ENCODE measurements at regions not wholly inside any gene's neighbourhood (a gene's known extent, or its start where the extent isn't known, plus 50 kb on each side); places are given as distances from the start of the nearest gene placed in this dataset.

DNA sequence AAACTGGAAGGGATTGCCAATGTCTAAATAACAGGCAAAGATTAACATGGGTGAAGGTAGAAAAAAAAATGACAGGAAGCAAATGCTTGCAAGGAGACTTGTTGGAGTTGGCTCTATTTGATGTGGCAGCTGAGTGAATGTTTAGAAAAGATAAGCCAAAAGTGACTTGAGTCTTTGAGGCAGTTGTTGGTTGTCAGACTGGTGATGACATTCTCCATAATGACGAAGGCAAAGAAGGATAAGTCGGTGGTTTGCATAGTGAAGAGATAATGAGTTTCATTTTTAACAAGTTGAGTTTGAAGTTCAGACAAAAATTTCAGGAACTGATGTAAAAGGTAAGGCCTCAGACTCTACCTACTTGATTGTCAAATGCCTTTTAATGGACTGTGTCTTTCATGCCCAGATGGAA is 704.1 kb upstream of the SGO1 start:
- H3F3A ChIP-seq (ENCODE audit: low read depth), result no peaks in the 10 kb centered on the region
- no peak overlapping the region for H3K9ac ChIP-seq
- no peaks in the 10 kb centered on the region for H3K9me3 ChIP-seq (ENCODE audit: low read depth)
- H3K4me3 Mint-ChIP-seq, result no peak overlapping the region
- H3K27me3 ChIP-seq, result no peaks in the 10 kb centered on the region
- H3K27ac Mint-ChIP-seq, result no peak overlapping the region
- H3K79me2 ChIP-seq (ENCODE audit: low read depth), result no peaks in the 10 kb centered on the region
- H3K4me1 ChIP-seq, result no peaks in the 10 kb centered on the region
- H3K9me3 Mint-ChIP-seq, result no peaks in the 10 kb centered on the region
- no peak overlapping the region for H3K4me3 ChIP-seq
- no peaks in the 10 kb centered on the region for H4K20me1 ChIP-seq (ENCODE audit: low read depth)
- H3K4me1 Mint-ChIP-seq, result no peaks in the 10 kb centered on the region
- H3K36me3 Mint-ChIP-seq, result no peaks in the 10 kb centered on the region
- H3K4me2 ChIP-seq, result no peak overlapping the region
- no peak overlapping the region for H3K27ac ChIP-seq
- no peak overlapping the region for H2AFZ ChIP-seq (replicated peaks)
- no peaks in the 10 kb centered on the region for H3K36me3 ChIP-seq
- H3K27me3 Mint-ChIP-seq (ENCODE audit: insufficient read depth, low read depth), result peaks cover 2% of the 10 kb centered on the region
- TF ChIP-seq, protein P1, sequence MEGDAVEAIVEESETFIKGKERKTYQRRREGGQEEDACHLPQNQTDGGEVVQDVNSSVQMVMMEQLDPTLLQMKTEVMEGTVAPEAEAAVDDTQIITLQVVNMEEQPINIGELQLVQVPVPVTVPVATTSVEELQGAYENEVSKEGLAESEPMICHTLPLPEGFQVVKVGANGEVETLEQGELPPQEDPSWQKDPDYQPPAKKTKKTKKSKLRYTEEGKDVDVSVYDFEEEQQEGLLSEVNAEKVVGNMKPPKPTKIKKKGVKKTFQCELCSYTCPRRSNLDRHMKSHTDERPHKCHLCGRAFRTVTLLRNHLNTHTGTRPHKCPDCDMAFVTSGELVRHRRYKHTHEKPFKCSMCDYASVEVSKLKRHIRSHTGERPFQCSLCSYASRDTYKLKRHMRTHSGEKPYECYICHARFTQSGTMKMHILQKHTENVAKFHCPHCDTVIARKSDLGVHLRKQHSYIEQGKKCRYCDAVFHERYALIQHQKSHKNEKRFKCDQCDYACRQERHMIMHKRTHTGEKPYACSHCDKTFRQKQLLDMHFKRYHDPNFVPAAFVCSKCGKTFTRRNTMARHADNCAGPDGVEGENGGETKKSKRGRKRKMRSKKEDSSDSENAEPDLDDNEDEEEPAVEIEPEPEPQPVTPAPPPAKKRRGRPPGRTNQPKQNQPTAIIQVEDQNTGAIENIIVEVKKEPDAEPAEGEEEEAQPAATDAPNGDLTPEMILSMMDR (IDR thresholded peaks at IDR 0.05), result no peak
- TF ChIP-seq EZH2 (IDR thresholded peaks at IDR 0.05), result no peak
- TF ChIP-seq EZH2phosphoT487 (IDR thresholded peaks at IDR 0.05), result no peak
- no peak for DNase-seq (ENCODE audit: low spot score)

GRCh38 chr3:20878691-20879090 is 692.7 kb upstream of the SGO1 start:
- H3K27ac Mint-ChIP-seq, result no peak overlapping the region
- Histone ChIP-seq H3K4me2 (peak overlapping the region; percentile 23), H3K36me3 (no peaks in the 10 kb centered on the region), H3K4me3 (no peak overlapping the region), H3F3A (ENCODE audit: low read depth) (peaks cover 8% of the 10 kb centered on the region), H3K4me1 (peaks cover 8% of the 10 kb centered on the region), H3K79me2 (ENCODE audit: low read depth) (no peaks in the 10 kb centered on the region), H4K20me1 (ENCODE audit: low read depth) (no peaks in the 10 kb centered on the region), H3K9me3 (ENCODE audit: low read depth) (no peaks in the 10 kb centered on the region), H2AFZ (replicated peaks) (no peak overlapping the region), H3K27ac (peak overlapping the region; percentile 36), H3K27me3 (no peaks in the 10 kb centered on the region), H3K9ac (no peak overlapping the region)
- H3K27me3 Mint-ChIP-seq (ENCODE audit: insufficient read depth, low read depth), result no peaks in the 10 kb centered on the region
- peaks cover 5% of the 10 kb centered on the region for H3K4me1 Mint-ChIP-seq
- no peak overlapping the region for H3K4me3 Mint-ChIP-seq
- H3K9me3 Mint-ChIP-seq, result peaks cover 4% of the 10 kb centered on the region
- DNase-seq (ENCODE audit: low spot score), result no peak
- no peak for TF ChIP-seq EZH2phosphoT487 (IDR thresholded peaks at IDR 0.05)
- TF ChIP-seq, protein P1 (IDR thresholded peaks at IDR 0.05), result no peak
- no peak for TF ChIP-seq EZH2 (IDR thresholded peaks at IDR 0.05)
- no peaks in the 10 kb centered on the region for H3K36me3 Mint-ChIP-seq

- H3K79me2 ChIP-seq (ENCODE audit: low read depth), result no peaks in the 10 kb centered on the region
Measured at GRCh38 chr3:20873235-20873634, 687.2 kb upstream of the SGO1 start.

More at GRCh38 chr3:20873235-20873634, 687.2 kb upstream of the SGO1 start:
- Histone ChIP-seq H3K9me3 (ENCODE audit: low read depth) (no peaks in the 10 kb centered on the region), H4K20me1 (ENCODE audit: low read depth) (no peaks in the 10 kb centered on the region), H3K4me1 (no peaks in the 10 kb centered on the region), H3K27me3 (no peaks in the 10 kb centered on the region), H3K9ac (no peak overlapping the region), H3F3A (ENCODE audit: low read depth) (no peaks in the 10 kb centered on the region), H3K4me2 (no peak overlapping the region), H3K27ac (no peak overlapping the region), H3K4me3 (no peak overlapping the region), H2AFZ (replicated peaks) (no peak overlapping the region), H3K36me3 (no peaks in the 10 kb centered on the region)
- TF ChIP-seq, protein P1 (IDR thresholded peaks at IDR 0.05), result no peak
- no peak for TF ChIP-seq EZH2phosphoT487 (IDR thresholded peaks at IDR 0.05)
- TF ChIP-seq EZH2 (IDR thresholded peaks at IDR 0.05), result no peak
- no peak overlapping the region for H3K4me3 Mint-ChIP-seq
- H3K27me3 Mint-ChIP-seq (ENCODE audit: insufficient read depth, low read depth), result no peaks in the 10 kb centered on the region
- no peak overlapping the region for H3K27ac Mint-ChIP-seq
- DNase-seq (ENCODE audit: low spot score), result no peak
- no peaks in the 10 kb centered on the region for H3K36me3 Mint-ChIP-seq
- H3K4me1 Mint-ChIP-seq, result no peaks in the 10 kb centered on the region
- H3K9me3 Mint-ChIP-seq, result peaks cover 10% of the 10 kb centered on the region
